GM12878 (cell line): ENCODE measurements at regions not wholly inside any gene's neighbourhood (a gene's known extent, or its start where the extent isn't known, plus 50 kb on each side); places are given as distances from the start of the nearest gene placed in this dataset.

Experiments
- ATAC-seq: fragments of 200-7000 bp; cut with Tn5 transposase; 3 replicates; pipeline ENCODE4 v1.9.1; 2020; ENCODE audit warnings: mild to moderate bottlenecking, moderate library complexity
- BruUV-seq: library from RNA; stranded (reverse); fragments of 400-500 nt; replicated peaks from 2 replicates; lab custom pipeline; 2021; lab: Mats Ljungman, UMichigan
- CTCF ChIA-PET: fragments of 300-600 bp; sonication (Branson Sonifier 250); formaldehyde crosslinking; extraction: SDS; loops from one replicate; lab custom pipeline; 2021; ENCODE audit warnings: inconsistent platforms; lab: Yijun Ruan, JAX
- POLR2A ChIA-PET: fragments of 350-600 bp; formaldehyde crosslinking; extraction: SDS; loops from one replicate; lab custom pipeline; 2021; ENCODE audit warnings: inconsistent platforms; lab: Charles Lee
- RAD21 ChIA-PET: fragments of 300-600 bp; sonication (Branson Sonifier 250); formaldehyde crosslinking; loops from one replicate; lab custom pipeline; 2023; ENCODE audit warnings: antibody characterized with exemption; ENCODE audit not compliant: unreplicated experiment; lab: Charles Lee
- SMC1A ChIA-PET: fragments of 300-600 bp; sonication (Branson Sonifier 250); formaldehyde crosslinking; loops from one replicate; lab custom pipeline; 2023; ENCODE audit not compliant: unreplicated experiment, uncharacterized antibody; lab: Charles Lee
- DNase-seq: peaks from one replicate; pipeline ENCODE4 v3.0.0-alpha.2; 2011; ENCODE audit warnings: low read depth, low spot score
- FAIRE-seq: peaks from 3 replicates; lab custom pipeline; 2011; peaks lifted over from hg19 to GRCh38; lab: Jason Lieb, UNC
- H2AFZ ChIP-seq: 2 replicates; pipeline ENCODE4 v1.6.0; 2011; ENCODE audit warnings: low read depth, low read length, control low read depth; ENCODE audit not compliant: control insufficient read depth
- H3K27ac ChIP-seq: 2 replicates; pipeline ENCODE4 v1.5.1; 2011; ENCODE audit warnings: control low read depth; ENCODE audit not compliant: control insufficient read depth, insufficient read depth
- H3K27me3 ChIP-seq, 2 experiments: replicated peaks in 1 of 2; 2 replicates each; pipeline versions ENCODE4 v1.6.0 to v1.6.1; 2011; ENCODE audit warnings: low read length in 1 of 2; ENCODE audit not compliant: control insufficient read depth in 2 of 2, insufficient read depth in 2 of 2
- H3K36me3 ChIP-seq, 2 experiments: 2 replicates each; pipeline ENCODE4 v1.5.1; 2011; ENCODE audit warnings: low read length in 1 of 2; ENCODE audit not compliant: control insufficient read depth in 2 of 2, insufficient read depth in 2 of 2
- H3K4me1 ChIP-seq: 2 replicates; pipeline ENCODE4 v1.6.1; 2011; ENCODE audit warnings: mild to moderate bottlenecking, low read length, moderate library complexity, mixed read lengths; ENCODE audit not compliant: control insufficient read depth, insufficient read depth
- H3K4me2 ChIP-seq: 2 replicates; pipeline ENCODE4 v1.6.0; 2011; ENCODE audit warnings: control low read depth; ENCODE audit not compliant: control insufficient read depth, insufficient read depth
- H3K4me3 ChIP-seq: fragments of 200-600 bp; sonication (generic); 2 replicates; pipeline ENCODE4 v1.5.1; 2016
- H3K79me2 ChIP-seq: 2 replicates; pipeline ENCODE4 v1.6.0; 2011; ENCODE audit warnings: low read length; ENCODE audit not compliant: control insufficient read depth, insufficient read depth
- H3K9ac ChIP-seq: 2 replicates; pipeline ENCODE4 v1.8.0; 2011; ENCODE audit warnings: low read length, control low read depth, mixed read lengths; ENCODE audit not compliant: control insufficient read depth, insufficient read depth
- H3K9me3 ChIP-seq: replicated peaks from 3 replicates; pipeline ENCODE4 v1.5.1; 2011; ENCODE audit warnings: mild to moderate bottlenecking, low read length; ENCODE audit not compliant: control insufficient read depth, insufficient read depth
- H4K20me1 ChIP-seq: 2 replicates; pipeline ENCODE4 v1.6.0; 2011; ENCODE audit not compliant: control insufficient read depth, insufficient read depth
- BCL11A ChIP-seq: IDR thresholded peaks from 2 replicates; pipeline ENCODE4 v1.6.1; 2011; ENCODE audit warnings: low read depth, low read length
- BHLHE40 ChIP-seq, 2 experiments: fragments of 450-650 bp in 1 of 2; IDR thresholded peaks; 2 replicates each; pipeline ENCODE4 v1.6.1; 2011 to 2017; ENCODE audit warnings: low read depth in 2 of 2, borderline replicate concordance in 1 of 2, improper control_type of control experiment in 1 of 2, low read length in 1 of 2, mild to moderate bottlenecking in 1 of 2
- CHD4 ChIP-seq: fragments of 200-600 bp; sonication (generic); IDR thresholded peaks from 2 replicates; pipeline ENCODE4 v1.6.1; 2016; ENCODE audit warnings: mild to moderate bottlenecking
- FOS ChIP-seq: IDR thresholded peaks from 3 replicates; pipeline ENCODE4 v1.6.1; 2011; ENCODE audit warnings: borderline replicate concordance; ENCODE audit not compliant: insufficient read length; ENCODE audit errors: extremely low read depth
- JUND ChIP-seq: IDR thresholded peaks from 2 replicates; pipeline ENCODE4 v1.6.1; 2012; ENCODE audit warnings: low read depth, mild to moderate bottlenecking, low read length, improper control_type of control experiment, moderate library complexity
- WGBS: methylation state at CpG from one replicate; pipeline ENCODE4 v1.1.6; 2016; ENCODE audit warnings: low lambda C conversion rate; ENCODE audit not compliant: insufficient replicate concordance, insufficient coverage; ENCODE audit errors: missing lambda C conversion rate; 5-methylcytosine and 5-hydroxymethylcytosine counted together
- in situ Hi-C: fragments of 300-500 bp; cut with MboI; formaldehyde crosslinking; loops from 9 replicates; pipeline ENCODE4 v1.14.3; 2018; ENCODE audit warnings: mixed read lengths
- intact Hi-C: fragments of 100-400 bp; cut with micrococcal nuclease; formaldehyde crosslinking; loops from one replicate; pipeline ENCODE4 v1.14.2; 2022; ENCODE audit not compliant: unreplicated experiment
- TF ChIP-seq, protein P1 (sequence below): fragments of 450-650 bp; IDR thresholded peaks from 2 replicates; pipeline ENCODE4 v1.6.1; 2017; ENCODE audit warnings: mild to moderate bottlenecking, moderate library complexity
- TF ChIP-seq, protein P2 (sequence below): IDR thresholded peaks from 2 replicates; pipeline ENCODE4 v1.6.1; 2011; ENCODE audit warnings: mild to moderate bottlenecking, low read depth, low read length, moderate library complexity; ENCODE audit not compliant: insufficient replicate concordance

DNA sequence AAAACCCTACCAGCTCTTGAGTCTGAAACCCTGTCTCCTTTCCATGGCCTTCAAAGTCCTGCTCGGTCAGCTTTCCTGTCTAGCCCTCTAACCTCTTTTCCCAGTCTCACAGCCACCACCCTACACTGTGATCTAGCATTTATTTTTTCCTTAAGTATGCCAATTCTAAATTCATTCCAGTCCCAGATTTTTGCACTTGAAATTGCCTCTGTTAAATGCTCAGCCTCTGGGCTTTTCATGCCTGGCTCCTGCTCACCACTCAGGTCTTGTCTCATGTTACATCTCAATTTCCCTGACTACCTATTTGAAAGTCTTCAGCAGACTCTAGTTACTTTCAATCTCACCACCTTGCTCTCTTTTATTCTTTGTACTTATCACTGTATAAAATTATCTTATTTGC lies 176.2 kb downstream of the ADGRL4 start:
- Histone ChIP-seq H4K20me1 (no peaks in the 10 kb centered on the region), H3K9me3 (no peaks in the 10 kb centered on the region), H3K79me2 (no peaks in the 10 kb centered on the region), H3K36me3 (no peaks in the 10 kb centered on the region), H3K4me2 (no peak overlapping the region), H3K4me1 (no peaks in the 10 kb centered on the region), H3K4me3 (no peak overlapping the region), H3K9ac (no peak overlapping the region), H2AFZ (no peak overlapping the region), H3K27me3 (no peaks in the 10 kb centered on the region), H3K27ac (no peak overlapping the region)
- in situ Hi-C loops (loop anchor here (10.0 kb wide), 2 partner anchors 364 to 524 kb away; no protein-coding TSS in a partner anchor), intact Hi-C loops (loop anchor here (5.0 to 10.0 kb wide), 3 partner anchors 143 to 696 kb away; no protein-coding TSS in a partner anchor)
- DNase-seq (no peak), FAIRE-seq (no peak), ATAC-seq (no peak)
- ChIA-PET SMC1A (no interaction called here), POLR2A (no interaction called here), CTCF (no interaction called here), RAD21 (no interaction called here)
- TF ChIP-seq, protein P1, sequence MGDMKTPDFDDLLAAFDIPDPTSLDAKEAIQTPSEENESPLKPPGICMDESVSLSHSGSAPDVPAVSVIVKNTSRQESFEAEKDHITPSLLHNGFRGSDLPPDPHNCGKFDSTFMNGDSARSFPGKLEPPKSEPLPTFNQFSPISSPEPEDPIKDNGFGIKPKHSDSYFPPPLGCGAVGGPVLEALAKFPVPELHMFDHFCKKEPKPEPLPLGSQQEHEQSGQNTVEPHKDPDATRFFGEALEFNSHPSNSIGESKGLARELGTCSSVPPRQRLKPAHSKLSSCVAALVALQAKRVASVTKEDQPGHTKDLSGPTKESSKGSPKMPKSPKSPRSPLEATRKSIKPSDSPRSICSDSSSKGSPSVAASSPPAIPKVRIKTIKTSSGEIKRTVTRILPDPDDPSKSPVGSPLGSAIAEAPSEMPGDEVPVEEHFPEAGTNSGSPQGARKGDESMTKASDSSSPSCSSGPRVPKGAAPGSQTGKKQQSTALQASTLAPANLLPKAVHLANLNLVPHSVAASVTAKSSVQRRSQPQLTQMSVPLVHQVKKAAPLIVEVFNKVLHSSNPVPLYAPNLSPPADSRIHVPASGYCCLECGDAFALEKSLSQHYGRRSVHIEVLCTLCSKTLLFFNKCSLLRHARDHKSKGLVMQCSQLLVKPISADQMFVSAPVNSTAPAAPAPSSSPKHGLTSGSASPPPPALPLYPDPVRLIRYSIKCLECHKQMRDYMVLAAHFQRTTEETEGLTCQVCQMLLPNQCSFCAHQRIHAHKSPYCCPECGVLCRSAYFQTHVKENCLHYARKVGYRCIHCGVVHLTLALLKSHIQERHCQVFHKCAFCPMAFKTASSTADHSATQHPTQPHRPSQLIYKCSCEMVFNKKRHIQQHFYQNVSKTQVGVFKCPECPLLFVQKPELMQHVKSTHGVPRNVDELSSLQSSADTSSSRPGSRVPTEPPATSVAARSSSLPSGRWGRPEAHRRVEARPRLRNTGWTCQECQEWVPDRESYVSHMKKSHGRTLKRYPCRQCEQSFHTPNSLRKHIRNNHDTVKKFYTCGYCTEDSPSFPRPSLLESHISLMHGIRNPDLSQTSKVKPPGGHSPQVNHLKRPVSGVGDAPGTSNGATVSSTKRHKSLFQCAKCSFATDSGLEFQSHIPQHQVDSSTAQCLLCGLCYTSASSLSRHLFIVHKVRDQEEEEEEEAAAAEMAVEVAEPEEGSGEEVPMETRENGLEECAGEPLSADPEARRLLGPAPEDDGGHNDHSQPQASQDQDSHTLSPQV: no peak
- TF ChIP-seq CHD4 (no peak), BHLHE40 (IDR thresholded peaks at IDR 0.05; ENCODE audit: borderline replicate concordance in 1 of 2, low read depth in 2 of 2, low read length in 1 of 2) (no peak), JUND (no peak), FOS (no peak), BCL11A (no peak)
- TF ChIP-seq, protein P2, sequence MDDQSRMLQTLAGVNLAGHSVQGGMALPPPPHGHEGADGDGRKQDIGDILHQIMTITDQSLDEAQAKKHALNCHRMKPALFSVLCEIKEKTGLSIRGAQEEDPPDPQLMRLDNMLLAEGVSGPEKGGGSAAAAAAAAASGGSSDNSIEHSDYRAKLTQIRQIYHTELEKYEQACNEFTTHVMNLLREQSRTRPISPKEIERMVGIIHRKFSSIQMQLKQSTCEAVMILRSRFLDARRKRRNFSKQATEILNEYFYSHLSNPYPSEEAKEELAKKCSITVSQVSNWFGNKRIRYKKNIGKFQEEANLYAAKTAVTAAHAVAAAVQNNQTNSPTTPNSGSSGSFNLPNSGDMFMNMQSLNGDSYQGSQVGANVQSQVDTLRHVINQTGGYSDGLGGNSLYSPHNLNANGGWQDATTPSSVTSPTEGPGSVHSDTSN: no peak
- 57% methylated on average over 1 of the region's 1 CpG for WGBS
- BruUV-seq: no TSS peak
